GM21528 (cell line): ENCODE measurements at regions not wholly inside any gene's neighbourhood (a gene's known extent, or its start where the extent isn't known, plus 50 kb on each side); places are given as distances from the start of the nearest gene placed in this dataset.
"Not testable (repeated sequence)": the region's sequence is repeated elsewhere in the genome, so short reads cannot be mapped to it uniquely, and the experiment has no call there.

Source experiments
- ATAC-seq: cut with Tn5 transposase; IDR thresholded peaks from one replicate; pipeline ENCODE4 v1.9.1; 2021; ENCODE audit warnings: mild to moderate bottlenecking, moderate library complexity; ENCODE audit not compliant: unreplicated experiment, low FRiP score

DNA sequence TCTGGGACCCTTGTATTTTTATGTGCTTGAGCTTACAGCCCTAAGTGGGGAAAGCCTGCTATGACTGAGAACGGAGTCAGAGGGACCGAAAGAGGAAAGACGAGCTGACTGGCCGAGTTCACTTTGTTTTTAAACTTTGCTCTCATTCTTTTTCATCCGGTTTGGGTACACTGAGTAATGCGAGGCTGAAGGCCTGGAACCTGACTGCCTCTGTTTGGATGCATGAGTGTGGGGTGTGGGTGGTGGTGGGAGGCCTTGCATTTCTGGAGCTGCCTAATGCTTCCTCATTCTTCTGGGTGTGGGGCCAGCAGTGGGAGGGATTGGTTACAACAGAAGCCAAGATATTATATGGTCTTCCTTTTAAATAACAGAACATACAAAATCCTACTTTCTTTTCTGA, 155.5 kb downstream of the BUB3 start:
- no peak for ATAC-seq

DNA sequence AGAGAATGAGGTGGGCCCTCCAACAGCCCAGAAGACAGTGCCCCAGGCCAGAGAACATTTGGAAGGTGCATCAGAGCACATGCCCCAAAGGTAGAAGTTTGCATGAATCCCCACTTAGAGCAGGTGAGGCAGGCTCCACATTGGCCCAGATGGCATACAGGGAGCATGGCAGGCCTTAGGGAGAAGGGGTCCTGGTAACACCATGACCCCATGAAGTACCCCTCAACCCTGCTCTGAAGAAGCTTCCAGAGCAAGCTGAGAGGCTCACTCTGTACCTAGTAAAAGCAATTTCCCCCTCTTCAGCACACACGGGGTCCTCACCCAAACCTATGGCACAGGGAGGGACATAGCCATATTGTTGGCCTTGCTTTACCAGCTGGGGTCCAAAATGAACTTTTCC, 162.6 kb downstream of the BUB3 start:
- ATAC-seq: no peak

- ATAC-seq: no peak
These were observed 164.3 kb downstream of the BUB3 start for GRCh38 chr10:123318516-123318915.

GRCh38 chr10:123320091-123320490, 165.9 kb downstream of the BUB3 start:
- ATAC-seq: no peak

DNA sequence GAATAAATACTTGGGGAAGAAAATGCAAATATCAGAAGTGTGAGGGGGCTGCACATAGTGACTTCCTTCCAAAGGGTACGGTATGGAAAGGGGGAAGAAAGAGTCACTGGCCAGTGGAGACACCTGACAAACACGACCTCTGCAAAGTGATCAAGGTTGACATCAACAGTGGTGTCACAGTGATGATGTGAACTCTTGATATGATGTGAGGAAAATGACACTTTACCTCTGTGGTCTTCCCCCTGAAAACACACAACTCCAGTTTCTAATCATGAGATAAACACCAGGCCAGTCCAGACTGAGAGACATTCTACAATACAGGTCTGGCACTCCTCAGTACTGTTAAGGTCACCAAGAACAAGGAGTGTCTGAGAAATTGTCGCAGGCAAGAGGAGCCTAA, 169.7 kb downstream of the BUB3 start:
- no peak for ATAC-seq

GRCh38 chr10:123325663-123326190, 171.5 kb downstream of the BUB3 start:
- ATAC-seq: no peak

GRCh38 chr10:123326674-123327073, 172.5 kb downstream of the BUB3 start:
- no peak for ATAC-seq

GRCh38 chr10:123327450-123327849, 173.2 kb downstream of the BUB3 start:
- ATAC-seq: peak; percentile 73

DNA sequence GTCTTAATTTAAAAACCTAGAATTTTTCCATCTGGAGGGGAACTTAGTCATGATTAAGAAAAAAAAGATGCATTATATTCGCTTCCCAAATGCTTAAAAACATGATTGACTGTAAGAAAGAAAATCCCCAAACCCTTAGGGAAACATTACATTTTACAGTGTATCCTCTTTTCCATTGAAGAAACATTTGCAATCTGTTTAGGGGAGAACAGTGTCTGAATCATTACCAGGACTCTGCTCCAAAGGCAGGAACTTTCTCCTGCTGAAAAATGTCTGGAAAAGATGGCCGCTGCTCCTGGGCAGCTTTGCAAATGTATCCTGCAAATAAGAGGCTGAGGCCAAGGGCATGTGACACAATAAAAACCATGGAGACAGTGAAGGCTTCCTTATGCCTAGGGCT, 173.7 kb downstream of the BUB3 start:
- ATAC-seq: no peak

DNA sequence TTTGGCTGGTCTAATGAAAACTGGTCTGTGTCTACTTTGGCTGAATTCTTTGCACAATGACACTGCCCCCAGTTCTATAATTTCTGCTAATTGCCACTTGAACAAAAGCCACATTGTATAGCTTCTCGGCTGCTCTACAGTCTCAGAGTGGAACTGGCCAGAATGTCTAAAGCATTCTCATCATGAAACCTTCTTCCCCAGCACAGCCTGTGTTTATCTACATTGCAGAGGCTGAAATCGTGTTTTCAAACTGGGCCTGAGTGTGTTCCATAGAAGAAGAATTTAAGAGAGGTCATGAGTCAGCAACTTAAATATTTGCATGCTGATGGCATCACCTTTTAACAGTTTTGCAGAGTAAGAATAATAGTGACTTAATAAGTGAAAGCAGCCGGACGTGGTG, 177.2 kb downstream of the BUB3 start:
- ATAC-seq: no peak

DNA sequence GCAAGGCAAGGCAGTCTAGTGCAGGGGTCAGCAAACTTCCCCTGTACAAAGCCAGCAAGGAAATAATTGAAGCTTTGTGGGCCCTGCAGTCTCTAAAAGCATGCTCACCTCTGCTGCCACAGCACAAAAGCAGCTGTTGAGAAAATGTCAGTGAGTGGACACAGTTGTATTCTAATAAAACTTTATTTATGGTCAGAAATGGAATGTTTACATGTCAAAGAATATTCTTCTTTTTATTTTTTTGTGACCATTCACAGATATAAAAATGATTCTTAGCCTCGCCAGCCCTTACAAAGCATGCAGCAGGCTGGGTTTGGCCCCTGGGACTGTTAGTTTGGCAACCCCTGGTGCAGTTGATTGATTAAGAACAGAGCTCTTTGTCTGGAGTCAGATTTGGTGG, 192.4 kb downstream of the BUB3 start:
- ATAC-seq: no peak

DNA sequence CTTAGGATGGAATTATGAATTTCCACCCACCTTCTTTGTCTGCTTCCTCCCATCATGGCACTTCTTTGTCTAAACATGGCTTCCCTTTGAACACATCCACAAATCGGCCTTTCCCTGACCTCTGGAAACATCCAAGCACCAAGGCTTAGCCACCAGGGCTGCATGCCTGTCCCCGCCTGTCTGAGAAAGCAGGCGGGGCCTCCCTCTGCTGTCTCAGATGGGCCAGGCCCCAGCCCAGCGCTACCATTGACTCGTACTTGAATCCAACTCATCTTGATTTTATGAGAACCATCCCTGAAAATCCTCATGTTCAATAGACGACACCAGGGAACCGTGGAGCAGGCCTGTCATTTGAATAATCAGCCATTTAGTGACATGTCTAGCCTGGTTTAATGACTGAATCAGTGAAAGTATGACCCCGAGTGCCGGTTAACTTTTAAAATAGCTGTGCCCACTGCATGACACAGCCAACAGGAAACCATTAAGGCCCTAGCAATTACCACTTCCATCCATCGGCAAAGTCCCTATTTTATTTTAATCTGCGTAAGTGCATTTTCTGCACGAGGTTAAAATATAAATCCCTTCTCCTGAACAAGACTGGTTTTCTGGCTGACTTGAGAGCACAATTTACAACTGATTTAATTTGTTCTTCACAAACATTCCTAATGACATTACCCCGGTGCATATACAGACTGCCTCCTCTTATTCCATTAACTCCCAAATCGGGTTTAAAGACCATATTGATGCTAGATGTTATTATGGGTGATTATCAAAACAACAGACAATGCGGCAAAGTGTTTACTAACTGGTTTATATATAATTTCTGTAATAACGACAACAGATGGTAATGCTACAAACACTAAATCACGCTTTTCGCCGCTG, 194.7 kb downstream of the BUB3 start:
- ATAC-seq: no peak

DNA sequence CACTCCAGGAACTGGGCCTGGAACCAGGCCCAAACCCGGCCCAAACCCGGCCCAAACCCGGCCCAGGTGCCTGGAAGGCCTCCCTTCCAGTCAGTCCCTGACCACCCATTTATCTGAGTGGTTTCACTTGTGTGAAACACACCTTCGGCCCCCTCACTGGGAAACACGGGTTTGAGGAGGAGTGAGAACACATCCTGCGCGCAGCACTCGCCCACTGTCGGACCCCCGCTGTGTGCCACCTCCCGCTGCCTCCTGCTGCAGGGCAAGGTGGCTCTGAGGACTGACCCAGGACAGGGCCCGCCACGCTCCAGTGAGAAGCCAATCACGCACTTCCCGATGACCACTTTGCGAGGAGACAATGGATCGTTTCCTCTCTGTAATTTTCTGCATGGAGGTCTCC, 197.5 kb downstream of the BUB3 start:
- no peak for ATAC-seq

GRCh38 chr10:123354521-123354920, 200.3 kb downstream of the BUB3 start:
- ATAC-seq: no peak

GRCh38 chr10:123355748-123356481, 201.7 kb downstream of the BUB3 start:
- no peak for ATAC-seq

GRCh38 chr10:123356799-123357198, 202.6 kb downstream of the BUB3 start:
- no peak for ATAC-seq

GRCh38 chr10:123357421-123357930, 203.3 kb downstream of the BUB3 start:
- no peak for ATAC-seq

- no peak for ATAC-seq
These were observed 205.3 kb downstream of the BUB3 start for GRCh38 chr10:123359539-123359938.

DNA sequence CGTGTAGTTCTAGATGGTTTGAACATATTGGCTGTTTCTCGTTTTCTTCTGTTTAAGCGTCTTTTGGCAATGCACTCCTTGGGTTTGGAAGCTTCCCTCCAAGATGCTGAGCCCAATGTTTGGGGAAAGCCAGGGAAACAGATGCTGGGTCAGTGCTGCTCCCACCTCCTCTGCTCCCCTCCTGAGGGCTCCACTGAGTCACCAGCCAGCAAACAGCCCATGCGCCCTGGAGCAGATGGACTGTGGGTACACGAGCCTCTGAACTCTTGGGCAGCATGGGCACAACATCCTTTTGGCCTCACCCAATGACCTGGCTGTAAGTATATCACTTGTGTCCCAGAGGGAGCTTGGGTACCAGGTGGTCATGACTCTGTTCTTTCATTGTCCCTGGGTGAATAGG, 207.6 kb downstream of the BUB3 start:
- no peak for ATAC-seq

DNA sequence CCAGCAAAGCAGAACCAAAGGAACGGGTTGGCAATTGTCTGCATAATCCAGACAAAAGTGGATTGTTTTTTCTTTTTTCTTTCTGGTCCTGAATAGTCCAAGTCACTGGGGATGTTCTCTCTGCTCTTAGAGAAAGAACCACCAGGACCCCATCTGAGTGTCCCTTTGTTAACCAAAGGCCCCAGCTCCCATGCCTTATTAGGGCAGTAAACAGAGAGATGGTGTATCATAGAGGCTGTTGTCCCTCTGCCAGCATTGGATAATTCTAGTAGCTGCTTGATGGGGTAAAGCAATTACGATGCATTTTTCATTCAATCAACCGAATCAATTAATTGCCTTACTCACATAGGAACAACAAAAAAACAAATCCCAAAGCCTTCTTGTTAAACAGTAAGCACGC, 213.0 kb downstream of the BUB3 start:
- no peak for ATAC-seq

GRCh38 chr10:123371626-123372025, 217.4 kb downstream of the BUB3 start:
- ATAC-seq: not testable (repeated sequence)
